Dendritic cell treated with granulocyte-macrophage colony-stimulating factor and Interleukin-4, amounts not matched to agents 40 ng/mL and 50 ng/mL, for 4 days (primary cell): ENCODE measurements at regions not wholly inside any gene's neighbourhood (a gene's known extent, or its start where the extent isn't known, plus 50 kb on each side); places are given as distances from the start of the nearest gene placed in this dataset.

Experiments
- H3K27ac Mint-ChIP-seq: one replicate; pipeline ENCODE4 v1.8.0; 2022; ENCODE audit warnings: mild to moderate bottlenecking, mixed read lengths
- H3K27me3 Mint-ChIP-seq: one replicate; pipeline ENCODE4 v1.8.0; 2022; ENCODE audit warnings: mild to moderate bottlenecking, mixed read lengths
- H3K36me3 Mint-ChIP-seq: one replicate; pipeline ENCODE4 v1.8.0; 2022; ENCODE audit warnings: low read depth, mixed read lengths
- H3K4me1 Mint-ChIP-seq: one replicate; pipeline ENCODE4 v1.8.0; 2022; ENCODE audit warnings: low read depth, mixed read lengths
- H3K4me3 Mint-ChIP-seq: one replicate; pipeline ENCODE4 v1.8.0; 2022; ENCODE audit warnings: mild to moderate bottlenecking, moderate library complexity, mixed read lengths
- H3K9me3 Mint-ChIP-seq: one replicate; pipeline ENCODE4 v1.8.0; 2022; ENCODE audit warnings: mixed read lengths
- intact Hi-C: fragments of 100-400 bp; cut with micrococcal nuclease; formaldehyde crosslinking; loops from one replicate; pipeline ENCODE4 v1.15.0; 2022

- H3K27ac Mint-ChIP-seq, result no peak overlapping the region
These were observed 786.5 kb upstream of the ACO1 start for GRCh38 chr9:31597977-31598376.

GRCh38 chr9:31601666-31602065, 782.8 kb upstream of the ACO1 start:
- Mint-ChIP-seq H3K4me3 (no peak overlapping the region), H3K27ac (no peak overlapping the region), H3K4me1 (no peaks in the 10 kb centered on the region), H3K36me3 (no peaks in the 10 kb centered on the region), H3K9me3 (peaks cover 4% of the 10 kb centered on the region), H3K27me3 (no peaks in the 10 kb centered on the region)
- intact Hi-C loops, result no loop called here

More at GRCh38 chr9:31597977-31598376, 786.5 kb upstream of the ACO1 start:
- Mint-ChIP-seq H3K36me3 (no peaks in the 10 kb centered on the region), H3K27me3 (no peaks in the 10 kb centered on the region), H3K9me3 (no peaks in the 10 kb centered on the region), H3K4me3 (no peak overlapping the region), H3K4me1 (no peaks in the 10 kb centered on the region)
- intact Hi-C loops, result no loop called here

- H3K27me3 Mint-ChIP-seq, result no peaks in the 10 kb centered on the region
- H3K4me3 Mint-ChIP-seq, result no peak overlapping the region
- H3K4me1 Mint-ChIP-seq, result no peaks in the 10 kb centered on the region
- H3K27ac Mint-ChIP-seq, result no peak overlapping the region
- H3K9me3 Mint-ChIP-seq, result peaks cover 11% of the 10 kb centered on the region
- intact Hi-C loops, result no loop called here
- no peaks in the 10 kb centered on the region for H3K36me3 Mint-ChIP-seq
These were observed 779.9 kb upstream of the ACO1 start for GRCh38 chr9:31604531-31604930.

GRCh38 chr9:31605164-31605563, 779.3 kb upstream of the ACO1 start:
- Mint-ChIP-seq H3K27ac (no peak overlapping the region), H3K36me3 (no peaks in the 10 kb centered on the region), H3K9me3 (peaks cover 11% of the 10 kb centered on the region), H3K27me3 (no peaks in the 10 kb centered on the region), H3K4me1 (no peaks in the 10 kb centered on the region), H3K4me3 (no peak overlapping the region)
- intact Hi-C loops, result no loop called here

- Mint-ChIP-seq H3K4me1 (no peaks in the 10 kb centered on the region), H3K4me3 (no peak overlapping the region), H3K9me3 (peaks cover 11% of the 10 kb centered on the region), H3K36me3 (no peaks in the 10 kb centered on the region), H3K27me3 (no peaks in the 10 kb centered on the region), H3K27ac (no peak overlapping the region)
- intact Hi-C loops, result no loop called here
These were observed 777.8 kb upstream of the ACO1 start for GRCh38 chr9:31606678-31607077.

GRCh38 chr9:31608416-31608815, 776.0 kb upstream of the ACO1 start:
- Mint-ChIP-seq H3K9me3 (peaks cover 11% of the 10 kb centered on the region), H3K4me1 (no peaks in the 10 kb centered on the region), H3K27ac (no peak overlapping the region), H3K27me3 (no peaks in the 10 kb centered on the region), H3K36me3 (no peaks in the 10 kb centered on the region), H3K4me3 (no peak overlapping the region)
- intact Hi-C loops, result no loop called here

- Mint-ChIP-seq H3K36me3 (no peaks in the 10 kb centered on the region), H3K27ac (no peak overlapping the region), H3K4me1 (no peaks in the 10 kb centered on the region), H3K9me3 (peaks cover 11% of the 10 kb centered on the region), H3K4me3 (no peak overlapping the region), H3K27me3 (no peaks in the 10 kb centered on the region)
- intact Hi-C loops, result no loop called here
These were observed 775.6 kb upstream of the ACO1 start for GRCh38 chr9:31608881-31609280.

- no peak overlapping the region for H3K27ac Mint-ChIP-seq
- intact Hi-C loops, result no loop called here
These were observed 772.0 kb upstream of the ACO1 start for GRCh38 chr9:31612336-31613030.

GRCh38 chr9:31615966-31616365, 768.5 kb upstream of the ACO1 start:
- Mint-ChIP-seq H3K4me1 (no peaks in the 10 kb centered on the region), H3K4me3 (no peak overlapping the region), H3K36me3 (no peaks in the 10 kb centered on the region), H3K27ac (no peak overlapping the region), H3K27me3 (no peaks in the 10 kb centered on the region), H3K9me3 (no peaks in the 10 kb centered on the region)
- intact Hi-C loops, result no loop called here

More at GRCh38 chr9:31612336-31613030, 772.0 kb upstream of the ACO1 start:
- H3K4me3 Mint-ChIP-seq, result no peak overlapping the region
- no peaks in the 10 kb centered on the region for H3K9me3 Mint-ChIP-seq
- H3K36me3 Mint-ChIP-seq, result no peaks in the 10 kb centered on the region
- H3K4me1 Mint-ChIP-seq, result no peaks in the 10 kb centered on the region
- no peaks in the 10 kb centered on the region for H3K27me3 Mint-ChIP-seq

- intact Hi-C loops, result no loop called here
- no peak overlapping the region for H3K4me3 Mint-ChIP-seq
- H3K9me3 Mint-ChIP-seq, result no peaks in the 10 kb centered on the region
These were observed 760.9 kb upstream of the ACO1 start for GRCh38 chr9:31623511-31623910.

GRCh38 chr9:31629292-31629691, 755.2 kb upstream of the ACO1 start:
- Mint-ChIP-seq H3K9me3 (no peaks in the 10 kb centered on the region), H3K4me3 (no peak overlapping the region), H3K27ac (no peak overlapping the region), H3K36me3 (no peaks in the 10 kb centered on the region), H3K27me3 (no peaks in the 10 kb centered on the region), H3K4me1 (no peaks in the 10 kb centered on the region)
- intact Hi-C loops, result no loop called here

More at GRCh38 chr9:31623511-31623910, 760.9 kb upstream of the ACO1 start:
- H3K4me1 Mint-ChIP-seq, result no peaks in the 10 kb centered on the region
- no peaks in the 10 kb centered on the region for H3K27me3 Mint-ChIP-seq
- no peak overlapping the region for H3K27ac Mint-ChIP-seq
- H3K36me3 Mint-ChIP-seq, result no peaks in the 10 kb centered on the region

GRCh38 chr9:31637265-31637664, 747.2 kb upstream of the ACO1 start:
- Mint-ChIP-seq H3K4me3 (no peak overlapping the region), H3K36me3 (no peaks in the 10 kb centered on the region), H3K9me3 (no peaks in the 10 kb centered on the region), H3K27ac (no peak overlapping the region), H3K27me3 (no peaks in the 10 kb centered on the region), H3K4me1 (no peaks in the 10 kb centered on the region)
- intact Hi-C loops, result no loop called here

- intact Hi-C loops, result no loop called here
- no peaks in the 10 kb centered on the region for H3K9me3 Mint-ChIP-seq
- no peak overlapping the region for H3K4me3 Mint-ChIP-seq
- H3K36me3 Mint-ChIP-seq, result no peaks in the 10 kb centered on the region
- no peaks in the 10 kb centered on the region for H3K27me3 Mint-ChIP-seq
- no peak overlapping the region for H3K27ac Mint-ChIP-seq
- H3K4me1 Mint-ChIP-seq, result no peaks in the 10 kb centered on the region
These were observed 746.6 kb upstream of the ACO1 start for GRCh38 chr9:31637861-31638260.

GRCh38 chr9:31639451-31639850, 745.0 kb upstream of the ACO1 start:
- no peak overlapping the region for H3K4me3 Mint-ChIP-seq
- H3K27me3 Mint-ChIP-seq, result no peaks in the 10 kb centered on the region
- no peak overlapping the region for H3K27ac Mint-ChIP-seq
- no peaks in the 10 kb centered on the region for H3K4me1 Mint-ChIP-seq
- no peaks in the 10 kb centered on the region for H3K36me3 Mint-ChIP-seq
- intact Hi-C loops, result no loop called here
- no peaks in the 10 kb centered on the region for H3K9me3 Mint-ChIP-seq

GRCh38 chr9:31669311-31669710, 715.1 kb upstream of the ACO1 start:
- no peaks in the 10 kb centered on the region for H3K36me3 Mint-ChIP-seq
- no peaks in the 10 kb centered on the region for H3K4me1 Mint-ChIP-seq
- no peaks in the 10 kb centered on the region for H3K27me3 Mint-ChIP-seq
- H3K9me3 Mint-ChIP-seq, result peaks cover 7% of the 10 kb centered on the region
- H3K27ac Mint-ChIP-seq, result no peak overlapping the region
- intact Hi-C loops, result no loop called here
- H3K4me3 Mint-ChIP-seq, result no peak overlapping the region
